ENCODE measurements at regions not wholly inside any gene's neighbourhood (a gene's known extent, or its start where the extent isn't known, plus 50 kb on each side); places are given as distances from the start of the nearest gene placed in this dataset.
"Not testable (repeated sequence)": the region's sequence is repeated elsewhere in the genome, so short reads cannot be mapped to it uniquely, and the experiment has no call there.

GRCh38 chr4:147246528-147246927 lies 234.4 kb upstream of the EDNRA start:
- not testable (repeated sequence) for DNase-seq (ENCODE audit: low spot score)

DNA sequence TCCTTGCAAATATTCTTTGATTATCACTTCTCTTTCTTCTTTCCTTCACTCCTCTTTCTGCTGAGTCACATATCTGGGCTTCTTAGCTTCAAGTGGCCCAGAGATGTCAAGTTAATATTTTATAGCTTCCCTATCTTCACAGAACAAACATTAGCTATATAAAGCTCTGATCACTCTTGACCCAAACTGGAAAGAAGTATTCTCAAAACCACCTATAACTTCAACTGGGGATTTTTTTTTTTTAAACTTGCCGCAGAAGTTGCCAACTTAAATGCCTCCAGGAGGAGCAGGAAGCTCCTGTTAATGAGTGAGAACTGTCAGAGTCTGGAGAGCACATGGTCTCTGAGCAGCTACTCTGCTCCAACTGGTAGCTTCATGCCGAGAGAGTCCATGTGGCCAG lies 233.3 kb upstream of the EDNRA start:
- DNase-seq (ENCODE audit: low spot score): no peak

- no peak for DNase-seq (ENCODE audit: low spot score)
Measured at GRCh38 chr4:147250062-147250461, 230.8 kb upstream of the EDNRA start.

DNA sequence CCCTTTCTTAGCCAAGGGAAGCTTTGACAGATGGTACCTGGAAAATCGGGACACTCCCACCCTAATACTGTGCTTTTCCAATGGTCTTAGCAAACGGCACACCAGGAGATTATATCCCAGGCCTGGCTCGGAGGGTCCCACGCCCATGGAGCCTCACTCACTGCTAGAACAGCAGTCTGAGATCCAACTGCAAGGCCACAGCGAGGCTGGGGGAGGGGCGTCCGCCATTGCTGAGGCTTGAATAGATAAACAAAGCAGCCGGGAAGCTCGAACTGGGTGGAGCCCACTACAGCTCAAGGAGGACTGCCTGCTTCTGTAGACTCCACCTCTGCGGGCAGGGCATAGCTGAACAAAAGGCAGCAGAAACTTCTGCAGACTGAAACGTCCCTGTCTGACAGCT lies 225.6 kb upstream of the EDNRA start:
- DNase-seq (ENCODE audit: low spot score): not testable (repeated sequence)

DNA sequence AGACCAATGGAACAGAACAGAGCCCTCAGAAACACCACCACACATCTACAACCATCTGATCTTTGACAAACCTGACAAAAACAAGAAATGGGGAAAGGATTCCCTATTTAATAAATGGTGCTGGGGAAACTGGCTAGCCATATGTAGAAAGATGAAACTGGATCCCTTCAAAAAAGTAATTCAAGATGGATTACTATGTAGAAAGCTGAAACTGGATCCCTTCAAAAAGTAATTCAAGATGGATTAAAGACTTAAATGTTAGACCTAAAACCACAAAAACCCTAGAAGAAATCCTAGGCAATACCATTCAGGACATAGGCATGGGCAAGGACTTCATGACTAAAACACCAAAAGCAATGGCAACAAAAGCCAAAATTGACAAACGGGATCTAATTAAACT lies 221.6 kb upstream of the EDNRA start:
- DNase-seq (ENCODE audit: low spot score): not testable (repeated sequence)

DNA sequence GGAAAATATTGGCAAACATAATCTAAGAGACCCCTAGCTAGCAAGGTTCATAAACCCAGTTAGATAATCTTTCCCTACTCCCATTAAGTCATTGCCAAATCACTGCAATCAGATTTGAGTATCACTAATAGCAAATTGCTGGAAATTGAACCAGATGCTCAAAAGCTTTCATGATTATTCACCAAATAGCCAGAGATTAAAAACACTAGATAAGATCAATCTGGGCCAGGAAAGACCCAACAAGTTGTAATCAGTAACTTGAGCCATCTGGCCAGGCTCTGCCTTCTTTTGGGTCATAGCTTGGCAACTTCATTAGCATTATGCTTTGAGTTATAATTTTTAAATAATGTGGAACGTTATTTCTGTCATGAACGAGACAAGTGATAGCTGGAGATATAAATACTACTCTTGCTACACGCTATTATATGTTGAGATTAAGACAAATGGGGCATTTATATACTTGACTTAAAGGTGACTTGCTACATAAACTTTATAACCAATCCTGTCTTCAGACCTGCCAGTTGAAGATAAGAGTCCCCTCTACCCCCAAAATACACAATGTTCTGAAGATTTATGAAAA lies 196.6 kb upstream of the EDNRA start:
- no peak for DNase-seq (ENCODE audit: low spot score)

GRCh38 chr4:147284935-147285334 lies 196.0 kb upstream of the EDNRA start:
- no peak for DNase-seq (ENCODE audit: low spot score)

- no peak for DNase-seq (ENCODE audit: low spot score)
Measured at GRCh38 chr4:147285751-147286150, 195.1 kb upstream of the EDNRA start.

- no peak for DNase-seq (ENCODE audit: low spot score)
Measured at GRCh38 chr4:147286846-147287587, 193.9 kb upstream of the EDNRA start.

GRCh38 chr4:147287588-147287890 lies 193.4 kb upstream of the EDNRA start:
- DNase-seq (ENCODE audit: low spot score): no peak

GRCh38 chr4:147288512-147288911 lies 192.4 kb upstream of the EDNRA start:
- DNase-seq (ENCODE audit: low spot score): no peak

DNA sequence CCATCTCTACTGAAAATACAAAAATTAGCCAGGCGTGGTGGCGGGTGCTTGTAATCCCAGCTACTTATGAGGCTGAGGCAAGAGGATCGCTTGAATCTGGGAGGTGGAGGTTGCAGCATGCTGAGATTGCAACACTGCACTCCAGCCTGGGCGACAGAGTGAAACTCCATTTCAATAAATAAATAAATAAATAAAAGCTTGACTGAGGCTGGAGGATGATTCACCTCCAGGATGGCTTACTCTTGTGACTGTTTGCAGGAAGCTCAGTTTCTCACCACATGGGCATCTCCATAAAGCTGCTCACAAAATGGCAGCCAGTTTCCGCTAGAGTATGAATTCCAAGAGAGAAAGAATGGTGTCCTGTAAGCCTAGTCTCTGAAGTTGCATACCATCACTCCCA lies 191.7 kb upstream of the EDNRA start:
- no peak for DNase-seq (ENCODE audit: low spot score)

DNA sequence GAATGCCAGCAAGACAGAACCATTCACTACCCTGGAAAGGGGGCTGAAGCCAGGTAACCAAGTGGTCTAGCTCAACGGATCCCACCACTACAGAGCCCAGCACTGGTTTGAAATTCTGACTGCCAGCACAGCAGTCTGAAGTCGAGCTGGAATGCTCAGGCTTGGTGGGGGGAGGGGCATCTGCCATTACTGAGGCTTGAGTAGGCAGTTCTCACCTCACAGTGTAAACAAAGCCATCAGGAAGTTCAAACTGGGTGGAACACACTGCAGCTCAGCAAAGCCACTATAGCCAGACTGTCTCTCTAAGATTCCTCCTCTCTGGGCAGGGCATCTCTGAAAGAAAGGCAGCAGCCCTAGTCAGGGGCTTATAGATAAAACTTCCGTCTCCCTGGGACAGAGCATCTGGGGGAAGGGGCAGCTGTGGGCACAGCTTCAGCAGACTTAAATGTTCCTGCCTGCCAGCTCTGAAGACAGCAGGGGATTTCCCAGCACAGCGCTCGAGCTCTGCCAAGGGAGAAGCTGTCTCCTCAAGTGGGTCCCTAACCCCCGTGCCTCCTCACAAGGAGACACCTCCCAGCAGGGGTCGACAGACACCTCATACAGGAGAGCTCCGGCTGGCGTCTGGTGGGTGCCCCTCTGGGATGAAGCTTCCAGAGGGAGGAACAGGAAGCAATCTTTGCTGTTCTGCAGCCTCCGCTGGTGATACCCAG lies 188.1 kb upstream of the EDNRA start:
- DNase-seq (ENCODE audit: low spot score): not testable (repeated sequence)

DNA sequence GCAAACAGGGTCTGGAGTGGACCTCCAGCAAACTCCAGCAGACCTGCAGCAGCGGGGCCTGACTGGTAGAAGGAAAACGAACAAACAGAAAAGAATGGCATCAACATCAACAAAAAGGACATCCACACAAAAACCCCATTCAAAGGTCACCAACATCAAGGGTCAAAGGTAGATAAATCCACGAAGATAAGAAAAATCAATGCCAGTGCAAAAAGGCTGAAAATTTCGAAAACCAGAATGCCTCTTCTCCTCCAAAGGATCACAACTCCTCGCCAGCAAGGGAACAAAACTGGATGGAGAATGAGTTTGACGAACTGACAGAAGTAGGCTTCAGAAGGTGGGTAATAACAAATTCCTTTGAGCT lies 187.6 kb upstream of the EDNRA start:
- not testable (repeated sequence) for DNase-seq (ENCODE audit: low spot score)

DNA sequence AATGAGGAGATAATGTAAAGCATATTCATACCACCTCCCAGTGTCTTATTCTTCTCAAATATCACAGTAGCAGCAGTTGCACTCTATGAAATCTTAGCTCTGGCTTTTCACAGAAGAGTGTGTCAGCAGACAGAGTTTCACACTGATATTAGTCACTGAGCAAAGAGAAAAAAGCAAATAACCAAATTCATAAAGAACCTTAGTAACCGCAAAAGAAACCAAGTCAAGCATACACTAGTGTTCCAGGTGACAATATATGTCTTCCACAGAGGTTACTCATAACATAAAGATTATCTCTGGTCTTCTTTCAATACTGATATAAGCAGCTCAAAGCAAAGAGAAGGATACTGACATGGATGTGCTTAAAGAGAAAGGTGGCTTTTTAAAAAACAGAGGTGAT lies 181.7 kb upstream of the EDNRA start:
- DNase-seq (ENCODE audit: low spot score): no peak

DNA sequence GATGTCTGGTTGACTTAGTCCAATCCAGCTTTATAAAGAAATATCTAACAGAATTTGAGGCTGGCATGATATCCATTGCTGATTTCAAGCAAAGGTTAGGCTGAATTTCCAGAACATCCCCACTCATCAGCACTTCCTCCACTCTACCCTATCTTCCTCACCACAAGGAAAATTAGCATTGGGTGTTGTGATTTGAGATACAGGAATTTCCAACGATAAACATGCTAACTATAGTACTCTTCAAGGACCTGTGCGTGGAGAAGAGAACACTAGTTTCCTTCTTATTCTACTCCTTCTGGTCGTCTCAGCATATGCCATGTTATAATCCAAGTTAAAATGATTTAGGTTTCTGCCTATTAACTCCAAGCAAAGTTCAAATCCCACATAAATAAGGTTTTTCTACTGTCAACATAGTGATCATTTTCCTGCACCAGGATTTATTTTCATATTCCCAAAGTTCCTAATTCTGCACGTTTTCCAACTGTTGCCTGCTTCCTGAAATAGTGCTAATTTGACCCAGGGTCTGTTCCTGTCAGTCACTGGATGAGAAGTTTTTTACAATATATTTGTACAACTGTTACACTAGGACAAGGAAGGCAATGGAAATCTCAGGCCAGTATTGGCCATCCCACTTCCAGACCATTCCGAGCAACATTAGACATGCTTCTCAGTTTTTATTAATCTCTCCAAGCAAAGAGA lies 177.6 kb upstream of the EDNRA start:
- DNase-seq (ENCODE audit: low spot score): no peak

- no peak for DNase-seq (ENCODE audit: low spot score)
Measured at GRCh38 chr4:147303873-147304229, 177.0 kb upstream of the EDNRA start.

DNA sequence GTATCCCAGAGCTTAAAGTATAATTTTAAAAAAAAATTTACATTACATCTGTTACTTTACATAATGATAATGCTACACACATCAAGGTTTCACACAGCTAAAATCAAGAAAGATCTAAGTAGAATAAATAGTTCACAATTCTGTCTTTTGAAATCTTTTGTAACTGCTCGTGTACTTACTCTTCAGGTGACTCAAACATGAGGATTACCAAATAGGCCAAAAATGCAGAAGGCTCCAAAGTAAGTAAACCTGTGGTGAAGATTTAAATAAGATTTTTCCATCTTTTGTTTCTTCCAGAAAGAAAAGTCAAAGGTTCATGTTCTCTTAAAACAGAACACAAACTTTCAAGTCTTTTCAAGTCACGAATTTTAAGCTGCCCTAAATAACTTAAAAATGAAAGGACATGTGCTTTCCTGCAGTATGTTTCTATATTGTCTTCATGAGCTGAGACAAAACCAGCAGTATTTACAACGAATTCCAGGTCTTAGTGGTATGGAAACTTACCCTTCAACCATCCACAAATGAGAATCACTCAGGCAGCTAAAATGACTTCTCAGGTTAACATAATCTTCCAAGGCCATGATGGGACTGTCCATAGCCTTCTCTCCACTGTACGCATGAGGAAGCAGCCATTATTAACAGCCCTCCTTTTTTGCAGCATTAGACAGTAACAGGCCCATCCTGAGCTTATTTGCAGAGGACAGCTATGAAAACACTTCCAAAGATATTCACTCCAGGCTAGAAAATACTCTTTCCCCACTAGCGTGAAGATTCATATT lies 172.8 kb upstream of the EDNRA start:
- DNase-seq (ENCODE audit: low spot score): no peak

DNA sequence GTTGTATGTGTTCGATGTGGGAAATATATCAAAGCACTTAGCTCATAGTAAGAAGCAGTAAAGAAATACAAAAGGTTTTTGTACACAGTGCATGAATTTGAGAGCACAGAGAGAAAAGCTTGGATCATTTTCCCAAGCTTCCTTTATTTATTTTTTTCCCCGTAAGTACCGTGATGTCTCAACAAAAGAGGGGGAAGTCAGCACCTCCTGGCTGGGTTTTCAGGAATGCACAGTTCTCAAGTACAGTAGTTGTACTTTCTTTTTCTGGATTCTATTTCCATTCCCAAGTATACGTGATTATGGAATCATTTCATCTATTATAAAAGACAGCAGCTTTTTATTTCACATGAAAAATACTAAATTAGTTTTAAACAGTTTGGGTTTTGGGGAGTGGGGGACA lies 171.5 kb upstream of the EDNRA start:
- no peak for DNase-seq (ENCODE audit: low spot score)

DNA sequence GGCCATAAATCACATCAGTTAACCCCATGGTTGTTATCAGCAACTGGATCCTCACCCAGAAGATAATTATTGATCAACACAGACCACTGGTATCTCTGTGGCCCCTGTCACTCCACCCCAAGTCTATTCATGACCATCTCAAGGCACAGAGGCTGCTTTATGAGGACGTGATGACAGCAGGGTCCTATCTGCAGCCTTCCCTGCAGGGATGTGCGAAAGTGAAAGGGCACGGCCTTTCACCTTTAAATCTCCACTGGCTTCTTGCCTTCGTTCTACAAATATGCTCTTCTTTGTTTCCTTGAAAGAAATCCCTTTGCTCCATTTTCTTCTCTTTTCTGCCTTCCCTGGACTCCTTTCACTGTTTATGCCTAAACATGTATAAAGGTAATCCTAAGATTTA lies 170.6 kb upstream of the EDNRA start:
- DNase-seq (ENCODE audit: low spot score): no peak

GRCh38 chr4:147311956-147312355 lies 168.9 kb upstream of the EDNRA start:
- no peak for DNase-seq (ENCODE audit: low spot score)

DNA sequence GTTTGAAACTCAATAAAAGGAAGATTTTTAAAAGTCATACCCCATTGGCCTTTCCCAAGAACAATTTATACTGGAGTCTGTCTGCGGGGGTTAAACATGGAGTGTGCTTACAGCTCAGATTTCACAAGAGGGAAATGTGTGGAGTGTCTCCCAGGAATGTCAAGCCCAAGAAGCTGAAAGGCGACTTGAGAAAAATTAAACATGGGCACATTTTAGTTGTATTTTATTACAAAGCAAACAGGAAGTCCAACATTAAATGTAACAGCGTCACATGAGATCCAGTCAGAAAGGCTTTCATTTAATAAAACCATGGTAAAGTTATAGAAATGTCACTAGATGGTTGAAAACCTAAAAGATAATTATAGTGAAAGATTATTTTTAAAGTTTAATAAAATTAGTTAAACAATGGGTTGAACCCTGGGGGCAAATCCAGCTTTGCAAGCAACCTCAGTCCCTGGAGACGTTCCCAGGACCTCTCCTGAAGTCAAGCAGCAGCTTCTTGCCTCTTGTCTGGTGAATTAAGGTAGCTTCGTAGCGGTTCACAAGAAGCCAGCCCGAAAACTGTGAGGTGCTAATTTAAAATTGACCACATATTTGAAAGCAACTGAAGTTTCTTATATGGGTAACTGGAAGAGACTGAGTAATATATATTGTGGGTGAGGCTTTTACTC lies 168.4 kb upstream of the EDNRA start:
- no peak for DNase-seq (ENCODE audit: low spot score)
